Stomach (tissue), 4 donors: ENCODE measurements at regions not wholly inside any gene's neighbourhood (a gene's known extent, or its start where the extent isn't known, plus 50 kb on each side); places are given as distances from the start of the nearest gene placed in this dataset.
"Not testable (repeated sequence)": the region's sequence is repeated elsewhere in the genome, so short reads cannot be mapped to it uniquely, and the experiment has no call there.

Experiments used
- CTCF ChIP-seq, 7 experiments: fragments of 450-650 bp in 4 of 7; fragments of 200-600 bp in 3 of 7; sonication (generic) in 3 of 7; IDR thresholded peaks; one replicate each; pipeline ENCODE4 v1.5.1; 2016 to 2019; ENCODE audit warnings: antibody characterized with exemption in 7 of 7, control low read depth in 2 of 7, mild to moderate bottlenecking in 1 of 7
- POLR2AphosphoS5 ChIP-seq, 3 donors: sonication (generic); formaldehyde crosslinking; IDR thresholded peaks; one replicate each; pipeline ENCODE4 v1.6.1; 2016; ENCODE audit warnings: antibody characterized with exemption in 3 of 3

DNA sequence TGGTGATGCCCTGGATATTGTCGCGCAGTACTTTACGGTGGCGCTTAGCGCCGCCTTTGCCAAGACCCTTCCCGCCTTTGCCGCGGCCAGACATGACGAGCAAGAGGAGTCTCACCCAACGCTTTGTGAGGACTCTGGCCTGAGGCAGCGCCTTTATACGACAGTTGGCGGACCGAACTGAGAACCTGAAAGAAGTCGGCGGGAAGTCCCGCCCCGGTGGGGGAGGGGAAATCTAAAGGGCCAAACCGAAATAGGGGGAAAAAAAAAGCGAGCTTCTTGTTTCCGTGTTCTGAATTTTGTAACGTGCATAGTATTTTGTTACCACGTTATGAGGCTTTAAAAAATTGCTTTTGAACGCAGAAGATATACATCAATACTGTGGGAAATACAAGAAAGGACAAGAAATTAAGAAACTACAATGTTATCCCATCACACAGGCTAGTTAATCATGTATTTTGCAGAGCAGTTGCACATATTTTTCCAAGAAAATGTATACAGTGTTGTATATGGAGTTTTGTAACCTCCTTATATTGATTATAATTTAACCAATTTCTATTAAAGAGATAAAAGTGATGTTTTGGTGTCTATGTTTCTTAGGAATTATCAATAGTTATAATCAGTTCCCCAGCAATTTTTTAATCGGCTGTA lies 80.6 kb downstream of the OR2B2 start:
- TF ChIP-seq CTCF (IDR thresholded peaks at IDR 0.05), result not testable (repeated sequence)
- peak; percentile 43 to 97 (median 89) for TF ChIP-seq POLR2AphosphoS5 (IDR thresholded peaks at IDR 0.05)
